ENCODE measurements at regions not wholly inside any gene's neighbourhood (a gene's known extent, or its start where the extent isn't known, plus 50 kb on each side); places are given as distances from the start of the nearest gene placed in this dataset.

GRCh38 chr5:116645627-116646026, 71.0 kb upstream of the SEMA6A start:
- TF ChIP-seq CTCF (conservative IDR thresholded peaks at IDR 0.05 in 1 of 2, IDR thresholded peaks at IDR 0.05 in 1 of 2; ENCODE audit: extremely low read depth in 1 of 2, insufficient read depth in 1 of 2, low read depth in 1 of 2, low read length in 2 of 2) (no peak), EZH2 (IDR thresholded peaks at IDR 0.05; ENCODE audit: borderline replicate concordance, low read length) (no peak)

Measured in mammary epithelial cell (primary cell).